T-helper 2 cell treated with Interferon-gamma antibody and Interleukin-4, amounts not matched to agents 5 μg/mL and 100 μg/mL, for 36 hours (primary cell): ENCODE measurements at regions not wholly inside any gene's neighbourhood (a gene's known extent, or its start where the extent isn't known, plus 50 kb on each side); places are given as distances from the start of the nearest gene placed in this dataset.
"Not testable (repeated sequence)": the region's sequence is repeated elsewhere in the genome, so short reads cannot be mapped to it uniquely, and the experiment has no call there.

Experiments
- DNase-seq: peaks from one replicate; pipeline ENCODE4 v3.0.0; 2021; ENCODE audit warnings: low spot score
- H3K27ac Mint-ChIP-seq: one replicate; pipeline ENCODE4 v1.8.0; 2021; ENCODE audit warnings: mild to moderate bottlenecking, mixed read lengths
- H3K27me3 Mint-ChIP-seq: one replicate; pipeline ENCODE4 v1.8.0; 2021; ENCODE audit warnings: low read depth, mixed read lengths
- H3K36me3 Mint-ChIP-seq: one replicate; pipeline ENCODE4 v1.8.0; 2021; ENCODE audit warnings: low read depth, mixed read lengths
- H3K4me1 Mint-ChIP-seq: one replicate; pipeline ENCODE4 v1.8.0; 2021; ENCODE audit warnings: low read depth, mixed read lengths
- H3K4me3 Mint-ChIP-seq: one replicate; pipeline ENCODE4 v1.8.0; 2022; ENCODE audit warnings: mild to moderate bottlenecking, moderate library complexity, mixed read lengths
- H3K9me3 Mint-ChIP-seq: one replicate; pipeline ENCODE4 v1.8.0; 2021; ENCODE audit warnings: mixed read lengths

DNA sequence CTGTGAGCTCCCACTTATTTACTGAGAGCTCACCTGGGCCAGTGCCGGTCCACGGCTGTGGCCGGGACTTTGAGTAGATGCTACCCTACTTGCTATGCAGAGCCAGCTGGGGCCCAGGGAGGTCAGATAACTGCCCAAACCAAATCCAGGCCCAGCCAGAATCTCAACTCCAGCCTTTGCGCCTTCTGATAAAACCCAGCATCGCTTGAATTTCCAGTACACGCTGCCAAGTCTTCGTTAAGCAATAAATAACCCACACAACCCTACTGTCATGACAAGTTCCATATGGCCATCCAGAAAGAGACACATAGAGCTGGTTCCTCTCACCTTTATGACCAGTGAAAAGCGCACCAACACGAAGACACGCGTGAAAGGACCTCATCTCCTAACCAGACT, 55.6 kb upstream of the SPN start:
- H3K4me1 Mint-ChIP-seq, result peaks cover 24% of the 10 kb centered on the region
- not testable (repeated sequence) for H3K4me3 Mint-ChIP-seq, DNase-seq, H3K27me3 Mint-ChIP-seq, H3K9me3 Mint-ChIP-seq
- H3K27ac Mint-ChIP-seq, result peak overlapping the region; percentile 60
- peaks cover 20% of the 10 kb centered on the region for H3K36me3 Mint-ChIP-seq

DNA sequence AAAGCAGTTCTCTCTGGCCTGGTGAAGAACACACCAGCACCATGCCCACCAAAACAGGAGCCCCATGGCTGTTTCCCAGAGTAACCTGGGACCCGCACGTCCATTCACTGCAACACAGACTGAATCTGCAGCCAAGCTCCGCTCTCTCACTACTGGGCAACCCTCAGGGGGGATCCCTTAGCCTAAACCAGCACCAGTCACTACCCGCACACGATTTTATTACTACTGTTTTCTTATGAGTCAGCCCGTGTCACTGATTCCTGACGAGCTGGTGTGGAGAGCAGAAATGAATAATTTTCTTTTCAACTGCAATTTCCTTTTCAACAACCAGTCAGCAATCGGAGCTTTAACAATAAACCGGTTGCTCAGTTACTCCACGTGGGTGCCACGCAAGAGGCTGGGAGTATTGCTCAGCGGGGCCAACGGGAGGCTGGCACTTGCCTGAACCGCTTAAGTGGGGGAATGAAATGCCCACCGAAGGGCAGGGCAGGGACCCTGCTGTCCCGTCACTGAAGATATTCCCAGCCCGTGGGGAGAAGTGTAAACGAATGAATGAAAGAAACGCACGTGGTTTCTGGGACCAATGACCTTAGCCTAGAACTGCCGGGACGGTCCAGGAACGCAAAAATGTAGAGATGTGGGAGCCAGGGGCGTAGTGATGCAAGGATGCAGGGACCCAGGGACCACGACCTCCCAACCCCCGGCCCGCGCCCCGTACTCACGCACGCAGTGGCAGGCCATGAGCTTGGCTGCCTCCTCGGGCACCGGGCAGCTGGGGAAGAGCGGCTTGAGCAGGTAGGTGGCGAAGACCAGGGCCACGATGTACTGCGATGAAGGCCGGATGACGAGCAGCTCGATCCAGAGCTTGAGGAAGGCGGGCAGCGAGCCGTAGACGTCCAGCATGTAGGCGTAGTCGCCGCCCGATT, 50.4 kb upstream of the SPN start:
- Mint-ChIP-seq H3K4me1 (peaks cover 13% of the 10 kb centered on the region), H3K4me3 (peak overlapping the region; percentile 96), H3K36me3 (peaks cover 12% of the 10 kb centered on the region), H3K27ac (peak overlapping the region; percentile 98)
- H3K27me3 Mint-ChIP-seq, H3K9me3 Mint-ChIP-seq: not testable (repeated sequence)
- peak; percentile 60 for DNase-seq
